ENCODE measurements at regions not wholly inside any gene's neighbourhood (a gene's known extent, or its start where the extent isn't known, plus 50 kb on each side); places are given as distances from the start of the nearest gene placed in this dataset.

GRCh38 chr4:100696531-100696930, 178.7 kb upstream of the EMCN start:
- no peaks in the 10 kb centered on the region for H3K36me3 ChIP-seq (ENCODE audit: control insufficient read depth, insufficient read depth, low read length)
- H3K9ac ChIP-seq (ENCODE audit: low read length): no peak overlapping the region
- no peaks in the 10 kb centered on the region for H3K9me3 ChIP-seq (ENCODE audit: control insufficient read depth, insufficient read depth, low read depth, low read length)
- H3K4me1 ChIP-seq (ENCODE audit: control insufficient read depth, insufficient read depth, low read length): peaks cover 6% of the 10 kb centered on the region; the same call in 1 of the 2 replicates
- no peak overlapping the region for H3K4me3 ChIP-seq (ENCODE audit: low read depth, low read length)
- no peak overlapping the region for H3K27ac ChIP-seq (ENCODE audit: low read depth, low read length)
- no peaks in the 10 kb centered on the region for H3K27me3 ChIP-seq (ENCODE audit: control insufficient read depth, insufficient read depth, low read length)

GRCh38 chr4:100695871-100696270, 178.0 kb upstream of the EMCN start:
- Histone ChIP-seq H3K9me3 (ENCODE audit: control insufficient read depth, insufficient read depth, low read depth, low read length) (no peaks in the 10 kb centered on the region), H3K27ac (ENCODE audit: low read depth, low read length) (no peak overlapping the region), H3K27me3 (ENCODE audit: control insufficient read depth, insufficient read depth, low read length) (no peaks in the 10 kb centered on the region), H3K36me3 (ENCODE audit: control insufficient read depth, insufficient read depth, low read length) (no peaks in the 10 kb centered on the region), H3K4me3 (ENCODE audit: low read depth, low read length) (no peak overlapping the region), H3K9ac (ENCODE audit: low read length) (no peak overlapping the region), H3K4me1 (ENCODE audit: control insufficient read depth, insufficient read depth, low read length) (peaks cover 6% of the 10 kb centered on the region; the same call in 1 of the 2 replicates)

DNA sequence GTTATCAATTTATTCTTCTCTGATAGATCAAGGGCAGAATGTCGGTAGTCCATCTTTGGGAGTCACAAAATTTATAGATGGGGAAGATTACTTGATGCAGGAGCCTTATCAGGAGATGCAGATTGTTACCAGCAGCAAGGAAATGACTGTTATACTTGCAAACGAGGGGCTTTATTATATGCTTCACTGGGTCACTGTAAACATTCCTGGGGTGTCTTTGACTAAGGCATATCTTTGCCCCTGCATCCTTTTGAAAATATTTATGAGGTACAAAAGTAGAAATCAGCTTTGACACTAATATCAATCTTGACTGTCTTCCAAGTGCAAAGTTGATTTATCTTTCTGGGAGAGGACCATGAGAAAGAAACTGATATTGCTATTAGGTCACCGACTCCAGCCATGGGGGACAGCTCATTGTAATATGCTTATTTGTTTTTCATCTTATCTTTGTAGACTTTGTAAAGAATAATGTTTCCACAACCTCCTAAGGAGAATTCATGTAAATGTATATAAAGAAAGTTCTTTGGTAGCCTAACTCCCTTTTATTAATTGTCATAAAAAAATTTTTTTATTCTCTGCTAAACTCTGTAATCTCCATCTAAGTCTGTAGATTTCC, 177.3 kb upstream of the EMCN start:
- Histone ChIP-seq H3K9ac (ENCODE audit: low read length) (no peak overlapping the region), H3K4me1 (ENCODE audit: control insufficient read depth, insufficient read depth, low read length) (peaks cover 6% of the 10 kb centered on the region; the same call in 1 of the 2 replicates), H3K9me3 (ENCODE audit: control insufficient read depth, insufficient read depth, low read depth, low read length) (no peaks in the 10 kb centered on the region), H3K27me3 (ENCODE audit: control insufficient read depth, insufficient read depth, low read length) (no peaks in the 10 kb centered on the region), H3K4me3 (ENCODE audit: low read depth, low read length) (no peak overlapping the region), H3K36me3 (ENCODE audit: control insufficient read depth, insufficient read depth, low read length) (no peaks in the 10 kb centered on the region), H3K27ac (ENCODE audit: low read depth, low read length) (no peak overlapping the region)

GRCh38 chr4:100694467-100694866, 176.6 kb upstream of the EMCN start:
- no peak overlapping the region for H3K4me3 ChIP-seq (ENCODE audit: low read depth, low read length)
- no peaks in the 10 kb centered on the region for H3K27me3 ChIP-seq (ENCODE audit: control insufficient read depth, insufficient read depth, low read length)
- H3K9me3 ChIP-seq (ENCODE audit: control insufficient read depth, insufficient read depth, low read depth, low read length): no peaks in the 10 kb centered on the region
- no peak overlapping the region for H3K27ac ChIP-seq (ENCODE audit: low read depth, low read length)
- H3K36me3 ChIP-seq (ENCODE audit: control insufficient read depth, insufficient read depth, low read length): no peaks in the 10 kb centered on the region
- H3K4me1 ChIP-seq (ENCODE audit: control insufficient read depth, insufficient read depth, low read length): peaks cover 6% of the 10 kb centered on the region; the same call in 1 of the 2 replicates
- H3K9ac ChIP-seq (ENCODE audit: low read length): no peak overlapping the region

GRCh38 chr4:100690812-100691211, 173.0 kb upstream of the EMCN start:
- H3K36me3 ChIP-seq (ENCODE audit: control insufficient read depth, insufficient read depth, low read length): no peaks in the 10 kb centered on the region
- no peaks in the 10 kb centered on the region for H3K4me1 ChIP-seq (ENCODE audit: control insufficient read depth, insufficient read depth, low read length)
- H3K9me3 ChIP-seq (ENCODE audit: control insufficient read depth, insufficient read depth, low read depth, low read length): no peaks in the 10 kb centered on the region
- H3K4me3 ChIP-seq (ENCODE audit: low read depth, low read length): no peak overlapping the region
- H3K9ac ChIP-seq (ENCODE audit: low read length): no peak overlapping the region
- no peaks in the 10 kb centered on the region for H3K27me3 ChIP-seq (ENCODE audit: control insufficient read depth, insufficient read depth, low read length)
- H3K27ac ChIP-seq (ENCODE audit: low read depth, low read length): no peak overlapping the region

- no peaks in the 10 kb centered on the region for H3K4me1 ChIP-seq (ENCODE audit: control insufficient read depth, insufficient read depth, low read length)
- no peak overlapping the region for H3K27ac ChIP-seq (ENCODE audit: low read depth, low read length)
- 0 out of 2 replicates have a peak, but pooled peaks cover 3% of the 10 kb centered on the region for H3K9me3 ChIP-seq (ENCODE audit: control insufficient read depth, insufficient read depth, low read depth, low read length)
- no peaks in the 10 kb centered on the region for H3K36me3 ChIP-seq (ENCODE audit: control insufficient read depth, insufficient read depth, low read length)
- no peaks in the 10 kb centered on the region for H3K27me3 ChIP-seq (ENCODE audit: control insufficient read depth, insufficient read depth, low read length)
- no peak overlapping the region for H3K9ac ChIP-seq (ENCODE audit: low read length)
- no peak overlapping the region for H3K4me3 ChIP-seq (ENCODE audit: low read depth, low read length)
These were observed 170.5 kb upstream of the EMCN start for GRCh38 chr4:100688368-100688767.

DNA sequence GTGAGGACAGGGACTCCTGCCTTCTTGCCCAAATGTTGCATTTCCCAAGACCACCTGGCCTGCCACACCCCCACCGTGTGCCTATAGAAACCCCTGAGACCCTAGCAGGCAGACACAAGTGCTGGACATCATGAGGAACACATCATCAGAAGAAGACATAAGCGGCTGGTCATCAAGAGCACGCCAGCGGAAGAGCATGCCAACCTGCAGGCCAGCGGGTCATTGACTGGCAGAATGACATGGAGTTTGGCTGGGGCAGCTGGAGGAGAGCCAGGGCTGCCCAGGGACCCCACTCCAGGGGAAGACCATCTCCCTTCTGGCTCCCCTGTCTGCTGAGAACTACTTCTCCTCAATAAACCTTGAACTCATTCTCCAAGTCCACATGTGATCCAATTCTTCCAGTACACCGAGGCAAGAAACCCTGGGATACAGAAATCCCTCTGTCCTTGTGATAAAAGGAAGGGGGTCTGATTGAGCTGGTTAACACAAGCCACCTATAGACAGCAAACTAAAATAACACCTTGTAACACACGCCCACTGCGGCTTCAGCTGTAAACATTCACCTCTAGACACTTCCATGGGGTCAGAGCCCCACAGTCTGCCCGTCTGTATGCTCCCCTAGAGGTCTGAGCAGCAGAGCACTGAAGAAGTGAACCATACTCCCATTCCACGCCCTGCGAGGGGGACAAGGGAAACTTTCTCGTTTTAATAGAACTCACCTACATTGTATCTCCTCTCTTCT, 164.8 kb upstream of the EMCN start:
- no peaks in the 10 kb centered on the region for H3K27me3 ChIP-seq (ENCODE audit: control insufficient read depth, insufficient read depth, low read length)
- H3K9ac ChIP-seq (ENCODE audit: low read length): no peak overlapping the region
- H3K36me3 ChIP-seq (ENCODE audit: control insufficient read depth, insufficient read depth, low read length): no peaks in the 10 kb centered on the region
- H3K9me3 ChIP-seq (ENCODE audit: control insufficient read depth, insufficient read depth, low read depth, low read length): 0 out of 2 replicates have a peak, but pooled peaks cover 3% of the 10 kb centered on the region
- H3K4me3 ChIP-seq (ENCODE audit: low read depth, low read length): no peak overlapping the region
- no peak overlapping the region for H3K27ac ChIP-seq (ENCODE audit: low read depth, low read length)
- no peaks in the 10 kb centered on the region for H3K4me1 ChIP-seq (ENCODE audit: control insufficient read depth, insufficient read depth, low read length)

DNA sequence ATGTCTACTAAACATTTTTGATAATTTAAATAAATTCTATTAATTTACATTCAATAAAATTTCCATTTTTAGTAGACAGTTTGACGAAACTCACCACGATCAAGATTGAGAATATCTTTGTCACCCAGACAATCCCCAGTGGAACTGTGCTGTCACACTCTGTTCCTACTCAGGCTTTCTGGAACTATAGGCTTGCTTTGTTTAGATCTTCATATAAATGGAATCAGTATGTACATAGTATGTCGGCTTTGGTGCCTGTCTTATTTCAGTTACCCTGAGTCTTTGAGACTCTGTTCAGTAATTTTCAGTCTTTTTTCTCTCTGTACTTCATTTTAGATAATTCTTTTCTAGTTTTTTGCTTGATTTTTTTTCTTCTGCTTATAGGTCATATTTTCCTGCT, 163.5 kb upstream of the EMCN start:
- Histone ChIP-seq H3K36me3 (ENCODE audit: control insufficient read depth, insufficient read depth, low read length) (no peaks in the 10 kb centered on the region), H3K9me3 (ENCODE audit: control insufficient read depth, insufficient read depth, low read depth, low read length) (0 out of 2 replicates have a peak, but pooled peaks cover 3% of the 10 kb centered on the region), H3K9ac (ENCODE audit: low read length) (no peak overlapping the region)

DNA sequence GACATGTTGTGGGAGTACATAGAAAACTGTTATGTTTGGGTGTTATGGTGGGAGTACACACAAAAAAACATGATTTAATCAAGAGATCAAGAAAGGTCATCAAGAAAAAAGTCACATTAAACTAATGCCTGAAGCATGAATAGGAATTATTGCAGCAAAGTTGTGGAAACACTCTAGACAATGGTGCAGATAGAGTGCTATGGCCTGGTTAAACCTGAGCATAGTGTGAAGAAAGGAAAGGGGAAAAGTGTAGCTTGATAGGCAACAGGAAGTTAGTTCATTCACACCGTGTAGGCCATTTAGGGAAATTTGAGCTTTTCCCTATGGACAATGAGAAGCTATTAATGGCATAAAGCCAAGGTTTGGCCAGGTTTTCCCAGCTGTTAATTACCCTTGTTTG, 162.1 kb upstream of the EMCN start:
- Histone ChIP-seq H3K9me3 (ENCODE audit: control insufficient read depth, insufficient read depth, low read depth, low read length) (no peaks in the 10 kb centered on the region), H3K27me3 (ENCODE audit: control insufficient read depth, insufficient read depth, low read length) (no peaks in the 10 kb centered on the region), H3K4me3 (ENCODE audit: low read depth, low read length) (no peak overlapping the region), H3K4me1 (ENCODE audit: control insufficient read depth, insufficient read depth, low read length) (no peaks in the 10 kb centered on the region), H3K27ac (ENCODE audit: low read depth, low read length) (no peak overlapping the region), H3K36me3 (ENCODE audit: control insufficient read depth, insufficient read depth, low read length) (no peaks in the 10 kb centered on the region), H3K9ac (ENCODE audit: low read length) (no peak overlapping the region)

More for the DNA sequence above, 163.5 kb upstream of the EMCN start:
- H3K27ac ChIP-seq (ENCODE audit: low read depth, low read length): no peak overlapping the region
- no peak overlapping the region for H3K4me3 ChIP-seq (ENCODE audit: low read depth, low read length)
- no peaks in the 10 kb centered on the region for H3K4me1 ChIP-seq (ENCODE audit: control insufficient read depth, insufficient read depth, low read length)
- H3K27me3 ChIP-seq (ENCODE audit: control insufficient read depth, insufficient read depth, low read length): no peaks in the 10 kb centered on the region

DNA sequence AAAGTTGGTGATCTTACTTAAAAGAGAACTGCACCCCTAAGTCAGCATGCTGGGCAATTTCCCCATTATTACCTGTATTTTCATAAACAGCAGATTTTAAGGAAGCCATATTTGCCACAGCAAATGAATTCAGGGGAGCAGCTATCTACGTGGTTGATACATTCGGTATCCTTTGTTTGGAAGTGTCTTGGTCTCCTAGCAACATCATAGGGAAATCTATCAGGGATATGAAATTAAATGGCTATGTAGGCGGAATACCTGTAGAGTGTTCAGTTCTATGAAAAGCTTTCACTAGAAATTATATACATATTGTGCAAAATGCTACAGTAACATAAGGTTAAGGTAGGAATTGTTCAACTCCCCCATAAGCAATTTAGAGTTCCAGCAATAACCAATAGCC, 157.2 kb upstream of the EMCN start:
- Histone ChIP-seq H3K4me1 (ENCODE audit: control insufficient read depth, insufficient read depth, low read length) (no peaks in the 10 kb centered on the region), H3K27me3 (ENCODE audit: control insufficient read depth, insufficient read depth, low read length) (no peaks in the 10 kb centered on the region), H3K9ac (ENCODE audit: low read length) (no peak overlapping the region), H3K27ac (ENCODE audit: low read depth, low read length) (no peak overlapping the region), H3K36me3 (ENCODE audit: control insufficient read depth, insufficient read depth, low read length) (no peaks in the 10 kb centered on the region), H3K9me3 (ENCODE audit: control insufficient read depth, insufficient read depth, low read depth, low read length) (no peaks in the 10 kb centered on the region), H3K4me3 (ENCODE audit: low read depth, low read length) (no peak overlapping the region)

GRCh38 chr4:100657187-100657586, 139.4 kb upstream of the EMCN start:
- H3K4me3 ChIP-seq (ENCODE audit: low read depth, low read length): no peak overlapping the region
- no peak overlapping the region for H3K9ac ChIP-seq (ENCODE audit: low read length)
- H3K4me1 ChIP-seq (ENCODE audit: control insufficient read depth, insufficient read depth, low read length): no peaks in the 10 kb centered on the region
- H3K36me3 ChIP-seq (ENCODE audit: control insufficient read depth, insufficient read depth, low read length): no peaks in the 10 kb centered on the region
- H3K9me3 ChIP-seq (ENCODE audit: control insufficient read depth, insufficient read depth, low read depth, low read length): no peaks in the 10 kb centered on the region
- no peak overlapping the region for H3K27ac ChIP-seq (ENCODE audit: low read depth, low read length)
- H3K27me3 ChIP-seq (ENCODE audit: control insufficient read depth, insufficient read depth, low read length): no peaks in the 10 kb centered on the region
